IMR-90 (cell line): ENCODE measurements at regions not wholly inside any gene's neighbourhood (a gene's known extent, or its start where the extent isn't known, plus 50 kb on each side); places are given as distances from the start of the nearest gene placed in this dataset.

Experiments used
- ATAC-seq: fragments of 200-7000 bp; cut with Tn5 transposase; 2 replicates; pipeline ENCODE4 v1.9.1; 2020; ENCODE audit warnings: low read depth, mild to moderate bottlenecking, moderate library complexity
- BruUV-seq: library from RNA; stranded (reverse); fragments of 400-500 nt; replicated peaks from 2 replicates; lab custom pipeline; 2021; lab: Mats Ljungman, UMichigan
- CTCF ChIA-PET: fragments of 300-600 bp; formaldehyde crosslinking; extraction: SDS; loops from one replicate; lab custom pipeline; 2021; ENCODE audit warnings: antibody characterized with exemption; lab: Yijun Ruan, JAX
- POLR2A ChIA-PET: fragments of 300-600 bp; sonication (Branson Sonifier 250); formaldehyde crosslinking; loops from one replicate; lab custom pipeline; 2022; ENCODE audit warnings: antibody characterized with exemption; ENCODE audit not compliant: unreplicated experiment; lab: Charles Lee
- DNase-seq: peaks from one replicate; pipeline ENCODE4 v3.0.0; 2013
- H2AFZ ChIP-seq: replicated peaks from 2 replicates; pipeline ENCODE3; 2013; ENCODE audit warnings: low read length, mild to moderate bottlenecking; ENCODE audit not compliant: poor library complexity
- H2AK5ac ChIP-seq: 2 replicates; pipeline ENCODE4 v1.6.1; 2013; ENCODE audit warnings: low read depth, low read length, inconsistent platforms
- H2AK9ac ChIP-seq: replicated peaks from 2 replicates; pipeline ENCODE3; 2013; ENCODE audit warnings: mild to moderate bottlenecking, low read depth, low read length, moderate library complexity; ENCODE audit not compliant: poor library complexity
- H2BK120ac ChIP-seq: 2 replicates; pipeline ENCODE4 v1.6.1; 2013; ENCODE audit warnings: low read depth, low read length, inconsistent platforms
- H2BK15ac ChIP-seq: 3 replicates; pipeline ENCODE4 v1.6.1; 2013; ENCODE audit warnings: low read depth, low read length, inconsistent platforms
- H2BK20ac ChIP-seq: 2 replicates; pipeline ENCODE4 v1.6.1; 2013; ENCODE audit warnings: low read depth, mild to moderate bottlenecking, inconsistent platforms, low read length, moderate library complexity
- H2BK5ac ChIP-seq: 2 replicates; pipeline ENCODE4 v1.6.1; 2013; ENCODE audit warnings: mild to moderate bottlenecking, low read depth, low read length, inconsistent platforms; ENCODE audit not compliant: poor library complexity, severe bottlenecking
- H3K14ac ChIP-seq: replicated peaks from 2 replicates; pipeline ENCODE4 v1.6.1; 2013; ENCODE audit warnings: low read depth, low read length, inconsistent platforms
- H3K18ac ChIP-seq: 2 replicates; pipeline ENCODE4 v1.6.1; 2013; ENCODE audit warnings: low read depth, low read length, control low read depth
- H3K23ac ChIP-seq: 2 replicates; pipeline ENCODE4 v1.6.1; 2013; ENCODE audit warnings: low read depth, low read length, inconsistent platforms
- H3K27ac ChIP-seq: 2 replicates; pipeline ENCODE4 v1.5.1; 2013; ENCODE audit warnings: mild to moderate bottlenecking, control low read depth, low read length; ENCODE audit not compliant: insufficient read depth
- H3K27me3 ChIP-seq: 2 replicates; pipeline ENCODE4 v1.6.1; 2013; ENCODE audit warnings: low read length; ENCODE audit not compliant: control insufficient read depth, insufficient read depth
- H3K36me3 ChIP-seq: 2 replicates; pipeline ENCODE4 v1.6.1; 2013; ENCODE audit warnings: low read length, mixed read lengths; ENCODE audit not compliant: control insufficient read depth, insufficient read depth
- H3K4ac ChIP-seq: 2 replicates; pipeline ENCODE4 v1.6.1; 2013; ENCODE audit warnings: low read depth, low read length, inconsistent platforms
- H3K4me1 ChIP-seq: 2 replicates; pipeline ENCODE4 v1.6.1; 2013; ENCODE audit warnings: low read length, mixed read lengths; ENCODE audit not compliant: control insufficient read depth, insufficient read depth
- H3K4me2 ChIP-seq: 2 replicates; pipeline ENCODE4 v1.6.1; 2013; ENCODE audit warnings: low read depth, mild to moderate bottlenecking, control low read depth, low read length, moderate library complexity
- H3K4me3 ChIP-seq: 2 replicates; pipeline ENCODE4 v1.5.1; 2013; ENCODE audit warnings: low read depth, mild to moderate bottlenecking, control low read depth, low read length, moderate library complexity; ENCODE audit not compliant: insufficient read depth
- H3K56ac ChIP-seq: 2 replicates; pipeline ENCODE4 v1.6.1; 2013; ENCODE audit warnings: low read length, inconsistent platforms; ENCODE audit not compliant: insufficient read depth; ENCODE audit errors: extremely low read depth
- H3K79me1 ChIP-seq, 2 experiments: 2 replicates each; pipeline ENCODE4 v1.6.1; 2013; ENCODE audit warnings: low read length in 2 of 2, inconsistent platforms in 1 of 2, low read depth in 1 of 2
- H3K9ac ChIP-seq: 2 replicates; pipeline ENCODE4 v1.6.1; 2013; ENCODE audit warnings: low read depth, low read length, control low read depth
- H3K9me1 ChIP-seq: 2 replicates; pipeline ENCODE4 v1.6.1; 2013; ENCODE audit warnings: low read length, inconsistent platforms; ENCODE audit not compliant: insufficient read depth
- H3K9me3 ChIP-seq: 2 replicates; pipeline ENCODE4 v1.6.1; 2013; ENCODE audit warnings: low read length; ENCODE audit not compliant: control insufficient read depth, insufficient read depth
- H4K20me1 ChIP-seq: 2 replicates; pipeline ENCODE4 v1.6.1; 2013; ENCODE audit warnings: low read length, inconsistent platforms; ENCODE audit not compliant: insufficient read depth
- H4K5ac ChIP-seq: 2 replicates; pipeline ENCODE4 v1.6.1; 2013; ENCODE audit warnings: mild to moderate bottlenecking, low read depth, low read length, control low read depth
- H4K8ac ChIP-seq, 2 experiments: 2 replicates each; pipeline ENCODE4 v1.6.1; 2013; ENCODE audit warnings: low read depth in 2 of 2, low read length in 2 of 2, control low read depth in 1 of 2, inconsistent platforms in 1 of 2
- H4K91ac ChIP-seq: 2 replicates; pipeline ENCODE4 v1.6.1; 2013; ENCODE audit warnings: low read depth, low read length, inconsistent platforms; ENCODE audit not compliant: insufficient read depth
- MAZ ChIP-seq: IDR thresholded peaks from 2 replicates; pipeline ENCODE4 v1.6.1; 2012; ENCODE audit warnings: low read depth, mild to moderate bottlenecking, low read length, improper control_type of control experiment, moderate library complexity, borderline replicate concordance
- RAD21 ChIP-seq: IDR thresholded peaks from 2 replicates; pipeline ENCODE4 v1.6.1; 2012; ENCODE audit warnings: low read length, improper control_type of control experiment
- WGBS, 2 experiments: methylation state at CpG; one replicate each; pipeline versions ENCODE4 v1.1.5 to v1.1.7; 2013; ENCODE audit warnings: missing lambda C conversion rate in 2 of 2; ENCODE audit not compliant: insufficient read length in 1 of 2; ENCODE audit errors: extremely low coverage in 2 of 2; 5-methylcytosine and 5-hydroxymethylcytosine counted together
- dilution Hi-C: fragments of 300-500 bp; cut with HindIII; formaldehyde crosslinking; loops from one replicate; pipeline ENCODE4 v1.14.3; 2018; ENCODE audit warnings: low sequenced_read_pairs; ENCODE audit not compliant: unreplicated experiment
- in situ Hi-C: fragments of 300-500 bp; cut with MboI; formaldehyde crosslinking; loops from 3 replicates; pipeline ENCODE4 v1.14.3; 2019; ENCODE audit warnings: low sequenced_read_pairs, inconsistent platforms, mixed read lengths
- intact Hi-C: fragments of 100-400 bp; cut with micrococcal nuclease; formaldehyde crosslinking; loops from 2 replicates; pipeline ENCODE4 v1.10.0; 2022

- intact Hi-C loops (no loop called here), in situ Hi-C loops (no loop called here), dilution Hi-C loops (no loop called here)
- H3K4me3 ChIP-seq: no peak overlapping the region
- no peak overlapping the region for H3K23ac ChIP-seq
- H3K79me1 ChIP-seq: no peaks in the 10 kb centered on the region
- TF ChIP-seq RAD21 (no peak), MAZ (no peak)
- no peak overlapping the region for H3K4me2 ChIP-seq
- no peak overlapping the region for H4K91ac ChIP-seq
- H2BK20ac ChIP-seq: no peak overlapping the region
- H2AK5ac ChIP-seq: no peak overlapping the region
- WGBS, 2 experiments: no CpG with 5 or more reads among the region's 5 CpGs
- POLR2A ChIA-PET: no interaction called here
- no peaks in the 10 kb centered on the region for H4K20me1 ChIP-seq
- no peak overlapping the region for H3K14ac ChIP-seq
- no peak overlapping the region for H4K5ac ChIP-seq
- CTCF ChIA-PET: no interaction called here
- H2BK15ac ChIP-seq: no peak overlapping the region
- no TSS peak for BruUV-seq
- H3K27me3 ChIP-seq: peaks cover 40% of the 10 kb centered on the region
- no peaks in the 10 kb centered on the region for H3K36me3 ChIP-seq
- no peak overlapping the region for H2AFZ ChIP-seq
- no peaks in the 10 kb centered on the region for H3K9me3 ChIP-seq
- no peak overlapping the region for H3K56ac ChIP-seq
- no peak for ATAC-seq
- H4K8ac ChIP-seq: no peak overlapping the region
- H3K27ac ChIP-seq: no peak overlapping the region
- no peak for DNase-seq
- H3K18ac ChIP-seq: no peak overlapping the region
- H3K9me1 ChIP-seq: no peaks in the 10 kb centered on the region
- H3K4me1 ChIP-seq: no peaks in the 10 kb centered on the region
- H3K9ac ChIP-seq: no peak overlapping the region
- H2BK120ac ChIP-seq: no peak overlapping the region
- H2BK5ac ChIP-seq: no peak overlapping the region
- H3K4ac ChIP-seq: no peak overlapping the region
- no peak overlapping the region for H2AK9ac ChIP-seq
Measured at GRCh38 chr1:10916311-10916710, 96.1 kb upstream of the TARDBP start.
